Heart left ventricle (tissue), 13 donors: ENCODE measurements at regions not wholly inside any gene's neighbourhood (a gene's known extent, or its start where the extent isn't known, plus 50 kb on each side); places are given as distances from the start of the nearest gene placed in this dataset.

Source experiments
- CTCF ChIP-seq, 12 donors: fragments of 200-600 bp; sonication (generic) in 4 of 12; IDR thresholded peaks; one replicate each; pipeline versions ENCODE4 v1.5.0 to v1.8.0; 2018 to 2022; ENCODE audit warnings: antibody characterized with exemption in 12 of 12, mild to moderate bottlenecking in 5 of 12
- POLR2A ChIP-seq, 2 donors: fragments of 450-650 bp; IDR thresholded peaks; one replicate each; pipeline ENCODE4 v1.6.1; 2017; ENCODE audit warnings: antibody characterized with exemption in 2 of 2, mild to moderate bottlenecking in 2 of 2, moderate library complexity in 2 of 2
- donor health status: ischemic (EF 13 %, LVEDD 7.1; RV severe dilation, severe dysfunction).
- donor health status: DM: no; HTN: yes; CAD: no.
- donor health status: DM: no; HTN: no; CAD: no.
- donor health status: ischemic (EF 25% LVEDD 6.9; RV normal size, moderate dysfunction).
- donor health status: ischemic (EF 25% LVEDD 5.7; RV mildly dilated, moderate dysfunction).
- donor health status: ischemic (EF 35%, LVEDD 5.7; RV mildly dilated, moderate dysfunction).
- donor health status: nonischemic (EF 11% LVEDD 7.7; RV severe dilation, severe dysfunction).
- donor health status: DM: yes; HTN: yes; CAD: no.
- donor health status: PGD.
- donor health status: ischemic (EF 29% LVEDD 5.4; RV normal size, mild dysfunction).
- donor health status: nonischemic (EF 23%, LVEDD 6.1; RV moderate dilation, normal function).

GRCh38 chrX:36581030-36581429 is 427.1 kb upstream of the FAM47C start:
- TF ChIP-seq CTCF (IDR thresholded peaks at IDR 0.05) (no peak), POLR2A (IDR thresholded peaks at IDR 0.05) (no peak)
